HL-60 (cell line): ENCODE measurements at regions not wholly inside any gene's neighbourhood (a gene's known extent, or its start where the extent isn't known, plus 50 kb on each side); places are given as distances from the start of the nearest gene placed in this dataset.

Experiments
- DNase-seq, 2 experiments: peaks; one replicate each; pipeline ENCODE4 v3.0.0-alpha.2; 2010 to 2020; ENCODE audit warnings: low read depth in 1 of 2, low spot score in 1 of 2
- H3K27ac ChIP-seq: fragments of 250-450 bp; sonication (Bioruptor Pico); replicated peaks from 2 replicates; pipeline ENCODE4 v1.5.1; 2020; ENCODE audit warnings: mild to moderate bottlenecking, moderate library complexity
- H3K27me3 ChIP-seq: fragments of 250-450 bp; sonication (Bioruptor Pico); 2 replicates; pipeline ENCODE4 v1.5.1; 2021; ENCODE audit warnings: mild to moderate bottlenecking, moderate library complexity; ENCODE audit not compliant: insufficient read depth, poor library complexity, severe bottlenecking
- H3K4me3 ChIP-seq: replicated peaks from 2 replicates; pipeline ENCODE4 v1.5.1; 2011; ENCODE audit warnings: mild to moderate bottlenecking, control low read depth, low read length; ENCODE audit not compliant: insufficient read depth
- CTCF ChIP-seq: IDR thresholded peaks from one replicate; pipeline ENCODE4 v1.5.1; 2011; ENCODE audit warnings: low read length, control low read depth, inconsistent platforms; ENCODE audit not compliant: insufficient read depth
- GABPA ChIP-seq: IDR thresholded peaks from 2 replicates; pipeline ENCODE4 v1.6.1; 2012; ENCODE audit warnings: low read depth
- POLR2AphosphoS5 ChIP-seq: IDR thresholded peaks from 2 replicates; pipeline ENCODE4 v1.6.1; 2012; ENCODE audit warnings: low read depth
- SPI1 ChIP-seq: IDR thresholded peaks from 2 replicates; pipeline ENCODE4 v1.6.1; 2012; ENCODE audit warnings: low read depth, mild to moderate bottlenecking, borderline replicate concordance
- TF ChIP-seq, protein P1 (sequence below): IDR thresholded peaks from 2 replicates; pipeline ENCODE4 v1.6.1; 2012; ENCODE audit warnings: low read depth; ENCODE audit not compliant: insufficient replicate concordance

DNA sequence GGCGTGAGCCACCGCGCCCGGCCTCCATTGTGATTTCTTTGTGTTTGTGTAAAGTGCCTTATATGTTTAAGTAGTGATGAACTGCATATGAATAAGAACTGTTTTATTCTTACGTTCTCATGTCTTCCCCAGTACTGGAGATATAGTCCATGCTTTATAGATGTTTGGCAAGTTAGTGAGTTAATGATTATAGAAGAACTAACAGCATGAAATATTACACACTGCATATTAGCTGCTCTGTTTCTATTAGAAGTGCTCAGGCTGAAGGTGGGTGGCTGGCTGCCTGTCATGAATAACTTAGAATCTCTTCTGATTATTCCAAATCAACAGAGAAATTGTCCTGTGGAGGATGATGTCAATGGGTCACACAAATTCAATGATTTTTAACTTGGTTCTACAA is 709.4 kb downstream of the GALC start:
- DNase-seq: no peak
- H3K4me3 ChIP-seq: no peak overlapping the region
- no peak for TF ChIP-seq SPI1
- TF ChIP-seq CTCF: no peak
- TF ChIP-seq POLR2AphosphoS5: no peak
- TF ChIP-seq GABPA: no peak
- TF ChIP-seq, protein P1, sequence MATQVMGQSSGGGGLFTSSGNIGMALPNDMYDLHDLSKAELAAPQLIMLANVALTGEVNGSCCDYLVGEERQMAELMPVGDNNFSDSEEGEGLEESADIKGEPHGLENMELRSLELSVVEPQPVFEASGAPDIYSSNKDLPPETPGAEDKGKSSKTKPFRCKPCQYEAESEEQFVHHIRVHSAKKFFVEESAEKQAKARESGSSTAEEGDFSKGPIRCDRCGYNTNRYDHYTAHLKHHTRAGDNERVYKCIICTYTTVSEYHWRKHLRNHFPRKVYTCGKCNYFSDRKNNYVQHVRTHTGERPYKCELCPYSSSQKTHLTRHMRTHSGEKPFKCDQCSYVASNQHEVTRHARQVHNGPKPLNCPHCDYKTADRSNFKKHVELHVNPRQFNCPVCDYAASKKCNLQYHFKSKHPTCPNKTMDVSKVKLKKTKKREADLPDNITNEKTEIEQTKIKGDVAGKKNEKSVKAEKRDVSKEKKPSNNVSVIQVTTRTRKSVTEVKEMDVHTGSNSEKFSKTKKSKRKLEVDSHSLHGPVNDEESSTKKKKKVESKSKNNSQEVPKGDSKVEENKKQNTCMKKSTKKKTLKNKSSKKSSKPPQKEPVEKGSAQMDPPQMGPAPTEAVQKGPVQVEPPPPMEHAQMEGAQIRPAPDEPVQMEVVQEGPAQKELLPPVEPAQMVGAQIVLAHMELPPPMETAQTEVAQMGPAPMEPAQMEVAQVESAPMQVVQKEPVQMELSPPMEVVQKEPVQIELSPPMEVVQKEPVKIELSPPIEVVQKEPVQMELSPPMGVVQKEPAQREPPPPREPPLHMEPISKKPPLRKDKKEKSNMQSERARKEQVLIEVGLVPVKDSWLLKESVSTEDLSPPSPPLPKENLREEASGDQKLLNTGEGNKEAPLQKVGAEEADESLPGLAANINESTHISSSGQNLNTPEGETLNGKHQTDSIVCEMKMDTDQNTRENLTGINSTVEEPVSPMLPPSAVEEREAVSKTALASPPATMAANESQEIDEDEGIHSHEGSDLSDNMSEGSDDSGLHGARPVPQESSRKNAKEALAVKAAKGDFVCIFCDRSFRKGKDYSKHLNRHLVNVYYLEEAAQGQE: no peak
- no peaks in the 10 kb centered on the region for H3K27me3 ChIP-seq
- no peak overlapping the region for H3K27ac ChIP-seq

DNA sequence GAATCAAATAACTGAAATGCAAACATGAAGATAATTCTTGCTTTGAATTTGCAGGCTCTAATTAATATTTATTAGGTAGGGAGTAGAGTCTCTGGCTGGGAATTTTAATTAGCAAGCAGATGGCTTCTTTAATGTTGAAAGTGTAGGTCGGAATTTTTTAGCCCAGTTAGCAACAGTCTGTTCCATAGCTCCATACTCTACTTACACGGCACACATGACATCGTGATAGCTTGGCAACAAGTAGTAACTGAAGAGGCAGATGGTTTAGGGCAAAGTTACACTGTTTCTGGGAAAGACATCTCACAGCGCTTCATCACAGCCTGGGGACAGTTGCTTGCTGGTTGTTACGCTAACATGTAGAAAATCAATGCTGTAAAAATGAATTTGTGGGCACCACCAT is 710.7 kb downstream of the GALC start:
- Histone ChIP-seq H3K27ac (no peak overlapping the region), H3K27me3 (no peaks in the 10 kb centered on the region), H3K4me3 (no peak overlapping the region)
- TF ChIP-seq, protein P1: no peak
- TF ChIP-seq GABPA: no peak
- no peak for TF ChIP-seq CTCF
- TF ChIP-seq SPI1: no peak
- TF ChIP-seq POLR2AphosphoS5: no peak
- no peak for DNase-seq

DNA sequence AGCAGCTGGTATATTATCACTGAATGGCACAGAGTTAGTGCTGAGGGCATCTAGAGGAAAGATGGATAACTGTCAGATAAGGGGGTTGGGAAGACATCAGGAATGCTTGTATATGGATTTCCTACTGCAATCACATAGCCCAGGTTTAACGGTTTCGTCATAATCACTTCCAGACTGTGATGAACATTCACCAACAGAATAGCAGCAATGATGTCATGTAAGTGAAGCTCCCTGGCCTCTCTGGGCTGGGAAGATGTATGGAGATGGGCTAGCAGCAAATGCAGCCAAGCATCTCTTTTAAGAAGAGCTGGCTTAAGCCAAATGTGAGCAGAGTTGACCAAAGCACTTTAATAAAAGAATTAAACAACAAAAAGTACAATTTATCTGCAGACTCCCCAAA is 714.6 kb downstream of the GALC start:
- no peak overlapping the region for H3K27ac ChIP-seq
- no peak for DNase-seq
- H3K4me3 ChIP-seq: no peak overlapping the region
- TF ChIP-seq CTCF (no peak), GABPA (no peak)
- no peaks in the 10 kb centered on the region for H3K27me3 ChIP-seq

DNA sequence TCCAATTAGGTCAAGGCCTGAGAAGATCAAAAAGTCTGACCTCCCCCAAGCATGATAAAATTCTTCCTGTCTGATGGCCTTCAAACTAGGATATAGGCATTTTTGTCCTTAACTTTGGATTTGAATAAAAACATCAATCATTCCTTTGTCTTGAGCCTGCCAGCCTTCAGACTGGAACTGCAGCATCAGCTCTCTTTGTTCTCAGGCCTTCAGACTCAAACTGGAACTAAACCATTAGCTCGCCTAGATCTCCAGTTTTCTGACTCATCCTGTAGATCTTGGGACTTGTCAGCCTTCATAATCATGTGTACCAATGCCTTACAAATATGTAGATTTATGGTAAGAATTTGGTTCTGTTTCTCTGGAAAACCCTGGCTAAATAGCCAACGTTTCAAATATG is 721.7 kb downstream of the GALC start:
- TF ChIP-seq GABPA (no peak), SPI1 (no peak), CTCF (no peak), POLR2AphosphoS5 (no peak)
- TF ChIP-seq, protein P1: no peak

More for the DNA sequence above, 721.7 kb downstream of the GALC start:
- Histone ChIP-seq H3K27me3 (no peaks in the 10 kb centered on the region), H3K4me3 (no peak overlapping the region), H3K27ac (no peak overlapping the region)
- no peak for DNase-seq
